Stomach (tissue), 4 donors: ENCODE measurements at regions not wholly inside any gene's neighbourhood (a gene's known extent, or its start where the extent isn't known, plus 50 kb on each side); places are given as distances from the start of the nearest gene placed in this dataset.

ENCODE experiments used
- EP300 ChIP-seq: sonication (generic); formaldehyde crosslinking; IDR thresholded peaks from one replicate; pipeline ENCODE4 v1.6.1; 2017; ENCODE audit warnings: antibody characterized with exemption
- POLR2A ChIP-seq, 4 donors: fragments of 450-650 bp; IDR thresholded peaks; one replicate each; pipeline ENCODE4 v1.6.1; 2016; ENCODE audit warnings: antibody characterized with exemption in 4 of 4, control low read depth in 2 of 4, mild to moderate bottlenecking in 1 of 4, moderate library complexity in 1 of 4
- TF ChIP-seq, protein P1 (sequence below), 7 experiments: fragments of 450-650 bp in 4 of 7; fragments of 200-600 bp in 3 of 7; sonication (generic) in 3 of 7; IDR thresholded peaks; one replicate each; pipeline ENCODE4 v1.5.1; 2016 to 2019; ENCODE audit warnings: antibody characterized with exemption in 7 of 7, control low read depth in 2 of 7, mild to moderate bottlenecking in 1 of 7

DNA sequence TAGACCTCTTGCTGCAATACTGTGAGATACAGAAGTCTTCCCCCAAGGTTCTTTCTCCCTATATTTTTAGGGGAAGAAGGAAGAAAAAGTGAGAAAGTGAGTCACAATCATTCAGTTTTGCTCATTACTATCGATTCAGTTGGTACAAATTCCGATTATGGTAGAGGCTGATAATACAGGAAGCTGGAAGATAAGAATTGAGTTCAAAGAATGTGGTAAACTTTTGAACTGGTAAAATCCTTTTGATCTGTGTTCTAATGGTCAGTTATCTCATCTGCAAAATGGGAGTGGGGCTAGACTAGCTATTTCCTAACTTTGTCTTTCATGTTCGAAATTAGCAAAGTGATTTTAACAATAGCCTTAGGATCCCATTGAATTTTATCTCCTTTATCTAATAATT, 101.4 kb upstream of the FAT1 start:
- TF ChIP-seq EP300 (no peak), POLR2A (IDR thresholded peaks at IDR 0.05) (no peak)
- TF ChIP-seq, protein P1, sequence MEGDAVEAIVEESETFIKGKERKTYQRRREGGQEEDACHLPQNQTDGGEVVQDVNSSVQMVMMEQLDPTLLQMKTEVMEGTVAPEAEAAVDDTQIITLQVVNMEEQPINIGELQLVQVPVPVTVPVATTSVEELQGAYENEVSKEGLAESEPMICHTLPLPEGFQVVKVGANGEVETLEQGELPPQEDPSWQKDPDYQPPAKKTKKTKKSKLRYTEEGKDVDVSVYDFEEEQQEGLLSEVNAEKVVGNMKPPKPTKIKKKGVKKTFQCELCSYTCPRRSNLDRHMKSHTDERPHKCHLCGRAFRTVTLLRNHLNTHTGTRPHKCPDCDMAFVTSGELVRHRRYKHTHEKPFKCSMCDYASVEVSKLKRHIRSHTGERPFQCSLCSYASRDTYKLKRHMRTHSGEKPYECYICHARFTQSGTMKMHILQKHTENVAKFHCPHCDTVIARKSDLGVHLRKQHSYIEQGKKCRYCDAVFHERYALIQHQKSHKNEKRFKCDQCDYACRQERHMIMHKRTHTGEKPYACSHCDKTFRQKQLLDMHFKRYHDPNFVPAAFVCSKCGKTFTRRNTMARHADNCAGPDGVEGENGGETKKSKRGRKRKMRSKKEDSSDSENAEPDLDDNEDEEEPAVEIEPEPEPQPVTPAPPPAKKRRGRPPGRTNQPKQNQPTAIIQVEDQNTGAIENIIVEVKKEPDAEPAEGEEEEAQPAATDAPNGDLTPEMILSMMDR (IDR thresholded peaks at IDR 0.05): no peak
